ENCODE measurements at regions not wholly inside any gene's neighbourhood (a gene's known extent, or its start where the extent isn't known, plus 50 kb on each side); places are given as distances from the start of the nearest gene placed in this dataset.

DNA sequence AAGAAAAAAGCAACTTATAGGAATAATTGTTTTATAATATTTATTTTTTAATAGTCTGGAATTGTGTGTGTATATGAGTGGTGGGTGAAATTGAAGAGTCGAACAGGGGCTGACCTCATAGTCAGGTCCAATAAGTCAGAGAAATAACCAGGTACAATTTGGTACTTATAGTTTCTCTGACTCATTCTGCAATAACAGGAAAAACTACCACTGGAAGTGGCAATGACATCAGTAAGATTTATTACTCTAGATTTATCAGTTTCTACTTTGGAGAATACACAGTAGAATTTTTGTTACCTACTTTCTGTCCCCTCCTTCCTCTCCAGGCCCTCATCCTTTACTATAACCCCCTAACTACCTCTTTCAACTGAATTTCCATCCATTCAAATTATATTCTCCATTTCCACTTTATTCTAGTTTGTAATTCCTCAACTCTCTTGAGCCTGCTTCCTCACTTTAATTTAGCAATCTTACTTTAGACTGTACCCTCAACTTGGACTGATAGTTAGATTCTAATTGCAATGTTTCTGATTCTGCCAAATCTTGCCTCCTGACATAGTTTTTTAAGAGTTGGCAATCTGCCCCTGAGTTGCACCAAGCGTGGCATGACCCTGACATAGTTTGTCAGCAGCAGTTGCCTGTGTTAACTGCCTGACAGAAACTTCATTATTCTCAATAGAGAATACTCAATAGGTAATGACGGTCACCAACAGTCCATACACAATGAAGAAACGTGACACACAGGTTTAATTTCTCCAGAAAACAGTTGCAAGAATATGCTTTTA, 475.3 kb upstream of the RIOK2 start:
- TF ChIP-seq GATA2 (IDR thresholded peaks at IDR 0.05; ENCODE audit: low read depth, low read length) (no peak), GATA3 (IDR thresholded peaks at IDR 0.05; ENCODE audit: low read depth, low read length) (no peak)

DNA sequence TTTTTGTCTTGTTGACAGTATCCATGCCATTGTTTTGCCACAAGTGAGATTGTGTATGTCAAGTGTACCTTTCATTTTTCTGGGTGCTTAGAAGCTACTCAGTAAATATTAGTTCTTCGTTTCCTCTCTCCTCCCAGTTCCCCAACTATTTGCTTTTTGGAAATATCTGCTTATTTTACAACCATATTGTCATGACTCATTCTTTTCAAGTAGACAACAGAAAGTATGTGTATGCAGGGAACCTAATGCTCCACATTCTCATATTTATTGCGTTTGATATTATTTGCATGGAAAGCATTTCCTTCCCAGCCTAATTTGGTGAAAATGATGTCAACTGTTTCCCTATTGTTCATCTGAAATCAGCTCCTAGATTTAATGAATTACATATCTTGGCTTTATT, 483.7 kb upstream of the RIOK2 start:
- TF ChIP-seq GATA3 (IDR thresholded peaks at IDR 0.05; ENCODE audit: low read depth, low read length) (no peak), GATA2 (IDR thresholded peaks at IDR 0.05; ENCODE audit: low read depth, low read length) (no peak)

DNA sequence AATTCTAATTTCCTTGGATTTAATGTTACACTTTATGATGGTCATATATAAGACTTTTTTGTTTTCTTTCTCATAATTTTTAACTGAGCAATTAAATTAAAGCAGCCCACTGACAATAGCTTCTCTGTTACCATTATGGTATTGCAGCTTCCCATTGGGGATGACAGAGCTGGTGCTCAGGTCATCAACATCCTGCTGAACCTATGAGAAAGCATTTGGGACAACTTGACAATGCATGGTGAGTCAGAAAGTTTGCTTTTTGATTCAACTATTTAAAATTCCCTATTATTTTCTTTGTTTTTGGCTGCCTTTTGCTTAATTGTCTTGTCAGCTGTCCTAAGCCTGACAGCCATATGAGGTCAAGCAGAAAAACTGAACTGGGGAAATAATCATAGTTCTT, 487.4 kb upstream of the RIOK2 start:
- no peak for TF ChIP-seq GATA2 (IDR thresholded peaks at IDR 0.05; ENCODE audit: low read depth, low read length)

DNA sequence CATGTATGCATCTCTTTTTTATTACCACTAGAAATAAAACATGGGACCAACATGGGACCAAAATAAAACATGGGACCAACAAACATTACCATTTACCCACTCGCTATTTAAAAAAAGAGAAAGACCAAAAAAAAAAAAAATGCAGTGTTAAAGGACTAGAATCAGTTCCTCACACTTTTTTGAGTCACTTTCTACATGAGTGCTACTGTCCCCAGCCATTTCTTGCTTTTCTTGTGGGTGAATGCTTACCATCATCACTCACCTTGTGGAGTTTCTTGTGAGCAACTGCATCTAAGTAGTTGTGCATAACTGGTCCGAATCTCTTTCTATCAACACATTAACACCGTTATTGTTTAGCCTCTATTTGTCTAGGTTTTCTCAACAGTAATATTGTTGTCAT, 493.6 kb upstream of the RIOK2 start:
- TF ChIP-seq GATA3 (IDR thresholded peaks at IDR 0.05; ENCODE audit: low read depth, low read length): no peak
- TF ChIP-seq GATA2 (IDR thresholded peaks at IDR 0.05; ENCODE audit: low read depth, low read length): no peak

DNA sequence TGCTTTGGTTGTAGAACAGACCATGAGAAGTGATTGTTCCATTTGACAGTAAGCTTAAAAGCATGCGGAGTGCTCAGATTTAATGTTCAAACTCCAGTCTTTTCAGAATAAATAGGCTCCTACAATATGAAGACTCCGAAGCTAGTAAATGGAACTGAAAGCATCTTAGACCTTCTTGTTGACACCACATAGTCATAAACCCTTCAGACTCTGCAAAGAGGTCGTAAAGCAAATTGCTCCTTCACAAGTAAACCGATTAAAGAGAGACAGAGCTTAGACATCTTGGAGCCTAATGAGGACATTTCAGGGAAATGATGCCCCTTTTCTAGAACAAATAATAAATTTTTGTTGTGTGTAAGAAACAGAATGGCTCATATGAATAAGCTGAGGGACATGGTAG, 511.0 kb upstream of the RIOK2 start:
- TF ChIP-seq GATA2 (IDR thresholded peaks at IDR 0.05; ENCODE audit: low read depth, low read length): no peak
- no peak for TF ChIP-seq GATA3 (IDR thresholded peaks at IDR 0.05; ENCODE audit: low read depth, low read length)

DNA sequence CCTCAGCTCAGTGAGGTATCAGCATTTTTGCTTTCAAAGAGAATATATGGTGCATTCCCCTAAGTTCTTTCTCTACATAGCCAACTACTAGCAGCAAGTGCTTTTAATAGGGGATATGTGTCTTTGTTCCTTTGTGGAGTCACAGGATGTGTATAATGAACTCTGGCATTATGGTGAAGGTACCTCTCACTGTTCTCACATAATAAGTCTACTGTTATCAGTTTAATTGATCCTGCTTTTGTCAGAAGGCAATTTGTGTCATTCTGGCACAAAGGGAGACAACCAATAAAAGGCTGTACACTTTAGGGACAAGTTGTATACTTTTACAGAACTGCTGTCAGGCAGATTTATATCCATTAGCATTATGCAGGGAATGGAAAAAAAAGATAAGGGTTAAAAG, 531.4 kb upstream of the RIOK2 start:
- no peak for TF ChIP-seq GATA2 (IDR thresholded peaks at IDR 0.05; ENCODE audit: low read depth, low read length)
- TF ChIP-seq GATA3 (IDR thresholded peaks at IDR 0.05; ENCODE audit: low read depth, low read length): no peak

DNA sequence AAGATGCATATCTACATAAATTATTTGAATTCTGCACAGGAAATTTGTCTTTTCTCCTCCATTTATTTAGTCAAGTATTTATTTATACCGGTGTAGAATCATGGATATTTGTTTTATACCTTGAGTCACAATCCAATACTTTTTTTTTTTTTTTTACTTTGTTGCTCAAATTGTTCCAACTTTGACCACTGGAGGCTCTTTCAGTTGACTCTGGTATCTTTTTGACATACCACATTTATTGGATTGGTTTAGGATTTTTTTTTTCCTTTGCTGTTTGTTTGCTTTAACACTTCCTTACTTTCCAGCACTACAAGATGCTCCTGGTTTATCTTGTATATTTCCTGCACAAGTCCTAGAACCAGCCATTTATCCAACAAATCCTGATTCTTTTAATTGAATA, 543.1 kb upstream of the RIOK2 start:
- TF ChIP-seq GATA2 (IDR thresholded peaks at IDR 0.05; ENCODE audit: low read depth, low read length) (no peak), GATA3 (IDR thresholded peaks at IDR 0.05; ENCODE audit: low read depth, low read length) (no peak)

DNA sequence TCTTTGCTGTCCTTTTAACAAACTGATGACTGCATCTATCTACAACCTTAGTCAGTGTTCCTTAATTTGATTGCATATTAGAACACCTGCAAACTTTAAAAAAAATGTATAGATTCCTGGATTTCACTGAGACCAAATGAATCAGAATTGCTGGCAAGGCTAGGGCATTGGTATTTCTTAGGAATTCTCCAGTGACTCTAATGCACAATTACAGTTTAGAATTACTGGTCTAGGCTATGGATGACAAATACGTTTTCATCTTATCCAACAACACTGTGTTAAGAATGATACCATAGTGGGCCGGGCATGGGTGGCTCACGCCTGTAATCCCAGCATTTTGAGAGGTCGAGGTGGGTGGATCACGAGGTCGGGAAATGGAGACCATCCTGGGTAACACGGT, 545.9 kb upstream of the RIOK2 start:
- no peak for TF ChIP-seq GATA2 (IDR thresholded peaks at IDR 0.05; ENCODE audit: low read depth, low read length)
- TF ChIP-seq GATA3 (IDR thresholded peaks at IDR 0.05; ENCODE audit: low read depth, low read length): no peak

DNA sequence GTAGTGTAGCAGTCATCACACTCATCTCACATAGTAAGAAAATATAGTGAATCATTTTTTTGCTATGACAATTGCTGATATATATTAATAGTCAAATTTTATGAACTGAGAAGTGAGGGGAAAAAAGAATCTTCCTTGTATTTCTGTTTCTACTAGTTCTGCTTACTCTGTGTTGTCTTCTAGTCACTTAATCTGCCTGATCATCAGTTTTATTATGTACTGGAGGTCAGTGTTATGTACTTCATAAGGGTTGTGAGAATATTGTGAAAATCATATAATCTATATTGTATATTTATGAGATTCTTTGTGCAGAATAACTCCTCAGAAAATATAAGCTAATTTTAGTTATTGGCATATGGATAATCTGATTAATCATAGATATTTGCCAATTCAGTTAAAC, 546.9 kb upstream of the RIOK2 start:
- TF ChIP-seq GATA3 (IDR thresholded peaks at IDR 0.05; ENCODE audit: low read depth, low read length) (no peak), GATA2 (IDR thresholded peaks at IDR 0.05; ENCODE audit: low read depth, low read length) (no peak)

DNA sequence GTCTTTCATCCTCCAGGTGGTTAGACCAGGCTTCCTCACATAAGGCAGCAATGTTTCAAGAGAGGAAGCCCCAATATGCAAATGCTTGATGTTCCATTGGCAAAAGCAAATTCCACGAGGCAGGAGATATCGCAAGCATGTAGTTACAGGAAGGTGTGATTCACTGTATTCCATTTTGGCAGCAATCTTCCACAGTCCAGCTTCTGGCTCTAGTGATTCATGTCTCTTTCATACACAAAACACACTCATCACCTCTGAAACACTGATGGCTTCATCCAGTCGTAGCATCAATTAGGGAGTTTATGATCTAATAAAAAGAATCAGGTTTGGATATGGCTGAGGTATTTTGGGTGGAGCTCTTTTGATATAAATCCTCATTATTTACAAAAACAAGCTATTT, 552.2 kb upstream of the RIOK2 start:
- TF ChIP-seq GATA3 (IDR thresholded peaks at IDR 0.05; ENCODE audit: low read depth, low read length): no peak
- no peak for TF ChIP-seq GATA2 (IDR thresholded peaks at IDR 0.05; ENCODE audit: low read depth, low read length)

DNA sequence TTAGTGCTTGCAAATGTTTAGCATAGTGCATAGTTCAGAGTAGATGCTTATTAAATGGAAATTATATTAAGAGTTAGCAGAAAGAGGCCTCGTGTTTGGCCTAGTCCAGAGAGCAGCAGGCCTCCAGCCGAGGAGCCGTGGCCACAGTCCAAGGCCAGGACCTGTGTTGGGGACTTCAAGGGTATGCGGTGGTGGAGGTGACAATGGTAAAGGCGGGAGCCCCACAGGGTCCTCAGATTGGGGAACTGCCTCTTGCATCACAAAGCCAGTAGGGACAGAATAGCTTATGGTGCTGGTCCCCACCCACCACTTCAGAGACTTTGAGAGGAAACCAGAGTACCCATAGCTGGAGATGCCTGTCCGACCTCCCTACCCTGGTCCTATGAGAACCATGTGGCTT, 554.6 kb upstream of the RIOK2 start:
- TF ChIP-seq GATA2 (IDR thresholded peaks at IDR 0.05; ENCODE audit: low read depth, low read length) (no peak), GATA3 (IDR thresholded peaks at IDR 0.05; ENCODE audit: low read depth, low read length) (no peak)

DNA sequence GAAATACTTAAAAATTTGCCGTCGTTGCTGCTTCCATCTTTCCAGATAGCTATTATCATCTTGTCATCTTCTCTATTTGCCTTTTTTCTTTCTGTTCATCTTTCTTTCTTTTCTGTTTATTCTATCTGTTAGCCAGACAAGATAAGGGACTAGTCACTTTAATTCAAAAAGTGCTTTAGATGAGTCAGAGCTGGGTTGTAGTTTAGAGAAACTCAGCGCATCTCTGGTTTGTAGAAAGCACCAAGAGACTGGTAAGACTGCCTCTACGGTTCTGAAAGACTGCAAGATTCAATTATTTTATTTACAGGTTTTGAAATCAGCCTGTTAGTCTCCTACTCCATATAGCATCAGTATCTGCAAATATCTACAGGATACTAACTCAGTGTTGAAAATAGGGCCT, 562.8 kb upstream of the RIOK2 start:
- TF ChIP-seq GATA2 (IDR thresholded peaks at IDR 0.05; ENCODE audit: low read depth, low read length) (no peak), GATA3 (IDR thresholded peaks at IDR 0.05; ENCODE audit: low read depth, low read length) (no peak)

DNA sequence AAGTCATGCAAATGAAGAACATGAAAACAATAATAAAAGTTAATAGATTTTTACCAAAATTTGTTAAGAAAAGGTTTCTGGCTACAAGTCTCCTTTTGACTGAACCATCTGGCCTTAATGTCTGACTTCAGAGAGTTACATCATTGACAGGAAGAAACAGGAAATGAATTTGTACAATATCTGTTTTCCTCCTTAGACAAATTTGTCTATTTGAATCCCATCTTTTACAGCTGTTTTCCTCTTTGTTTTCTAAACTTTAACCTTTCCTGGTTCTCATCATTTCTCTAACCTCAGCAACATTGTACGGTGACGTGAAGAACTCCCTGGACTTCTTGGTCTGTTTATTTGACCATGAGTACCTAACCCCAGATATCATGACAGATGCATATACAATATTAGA, 567.5 kb upstream of the RIOK2 start:
- TF ChIP-seq GATA3 (IDR thresholded peaks at IDR 0.05; ENCODE audit: low read depth, low read length) (no peak), GATA2 (IDR thresholded peaks at IDR 0.05; ENCODE audit: low read depth, low read length) (no peak)

DNA sequence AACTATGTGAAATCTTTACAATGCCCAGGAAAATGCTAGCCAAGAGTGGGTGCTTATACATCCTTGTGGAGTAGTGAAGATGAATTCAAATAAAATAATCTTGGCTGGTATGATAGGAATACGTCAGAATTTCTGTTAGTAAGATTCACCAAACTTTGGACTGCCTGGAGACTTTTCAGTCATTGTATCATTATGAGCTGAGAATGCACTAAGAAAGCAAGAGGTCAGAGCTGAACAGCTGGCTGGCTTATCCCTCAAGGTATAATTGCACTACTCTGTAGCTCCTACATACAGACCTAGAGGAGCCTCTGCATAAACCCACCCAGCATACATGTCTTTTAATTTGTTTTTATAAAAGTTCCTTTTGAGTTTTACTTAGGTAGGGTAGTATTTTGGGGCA, 568.5 kb upstream of the RIOK2 start:
- TF ChIP-seq GATA3 (IDR thresholded peaks at IDR 0.05; ENCODE audit: low read depth, low read length) (no peak), GATA2 (IDR thresholded peaks at IDR 0.05; ENCODE audit: low read depth, low read length) (no peak)

DNA sequence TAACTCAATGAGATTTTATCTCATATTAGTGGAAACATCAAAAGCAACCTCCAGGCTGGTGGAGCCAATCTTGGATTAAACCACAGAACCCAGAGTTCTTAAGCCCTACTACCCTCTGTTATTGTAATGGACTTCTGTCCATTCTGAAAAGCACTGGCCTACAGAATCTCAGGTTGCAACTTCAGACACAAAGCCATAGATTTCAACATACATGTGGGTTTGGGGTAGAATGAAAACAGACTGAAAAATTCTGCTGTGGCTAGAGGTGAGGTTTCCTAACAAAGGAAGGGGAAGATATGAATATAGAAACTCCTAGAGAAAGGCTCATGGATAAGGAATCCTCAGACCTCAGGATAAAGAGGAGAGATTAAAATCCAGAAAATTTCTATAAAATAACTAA, 569.8 kb upstream of the RIOK2 start:
- no peak for TF ChIP-seq GATA2 (IDR thresholded peaks at IDR 0.05; ENCODE audit: low read depth, low read length)
- TF ChIP-seq GATA3 (IDR thresholded peaks at IDR 0.05; ENCODE audit: low read depth, low read length): no peak

DNA sequence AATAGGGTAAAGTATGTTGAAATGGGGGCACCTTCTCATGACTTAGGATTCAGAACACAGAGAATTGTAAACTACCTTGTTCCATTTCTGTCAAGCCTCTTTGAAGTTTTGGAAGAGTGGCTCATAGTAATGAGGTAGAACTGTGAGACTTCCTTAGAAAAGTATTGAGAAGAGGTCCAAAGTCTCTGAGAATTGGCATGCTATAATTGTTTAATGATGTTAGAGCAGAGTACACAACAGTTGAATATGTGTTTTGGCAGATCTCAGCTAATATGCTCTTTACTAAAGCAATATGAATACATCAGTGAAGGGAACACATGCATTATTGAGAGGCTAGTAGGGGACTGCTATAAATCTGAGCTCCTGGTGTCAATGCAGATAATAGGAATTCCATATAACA, 579.4 kb upstream of the RIOK2 start:
- TF ChIP-seq GATA3 (IDR thresholded peaks at IDR 0.05; ENCODE audit: low read depth, low read length): no peak
- no peak for TF ChIP-seq GATA2 (IDR thresholded peaks at IDR 0.05; ENCODE audit: low read depth, low read length)

All from SH-SY5Y (cell line).